SK-N-MC (cell line): ENCODE measurements at regions not wholly inside any gene's neighbourhood (a gene's known extent, or its start where the extent isn't known, plus 50 kb on each side); places are given as distances from the start of the nearest gene placed in this dataset.

Experiments
- EZH2 ChIP-seq: fragments of 200-600 bp; sonication (generic); IDR thresholded peaks from one replicate; pipeline ENCODE4 v1.6.1; 2017; ENCODE audit warnings: antibody characterized with exemption
- FOXP2 ChIP-seq: optimal IDR thresholded peaks from 2 replicates; pipeline ENCODE3; 2011; ENCODE audit warnings: mild to moderate bottlenecking, moderate library complexity; ENCODE audit not compliant: insufficient read depth; ENCODE audit errors: extremely low read length, control extremely low read depth
- POLR2AphosphoS5 ChIP-seq: IDR thresholded peaks from 2 replicates; pipeline ENCODE4 v1.6.1; 2012; ENCODE audit warnings: mild to moderate bottlenecking, low read depth, low read length, borderline replicate concordance

DNA sequence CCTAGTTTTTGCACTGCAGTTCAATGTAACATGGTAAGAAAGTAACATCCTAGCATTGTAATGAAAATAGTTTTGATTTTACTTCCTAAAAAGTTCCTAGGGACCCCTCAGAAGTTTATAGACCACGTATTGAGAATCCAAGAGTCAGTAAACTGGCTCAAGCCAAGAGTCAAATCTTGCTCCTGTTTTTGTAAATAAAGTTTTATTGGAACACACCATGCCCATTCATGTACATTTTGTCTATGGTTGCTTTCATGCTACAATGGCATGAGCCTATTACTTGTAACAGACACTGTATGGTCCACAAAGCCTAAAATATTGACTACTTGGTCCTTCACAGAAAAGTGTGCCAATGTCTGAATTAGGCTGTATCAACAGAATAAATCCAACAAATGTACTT lies 301.0 kb downstream of the LMO4 start:
- TF ChIP-seq EZH2 (no peak), POLR2AphosphoS5 (no peak), FOXP2 (no peak)
